HG03442 (cell line): ENCODE measurements at regions not wholly inside any gene's neighbourhood (a gene's known extent, or its start where the extent isn't known, plus 50 kb on each side); places are given as distances from the start of the nearest gene placed in this dataset.

Source experiments
- ATAC-seq: cut with Tn5 transposase; IDR thresholded peaks from one replicate; pipeline ENCODE4 v1.9.1; 2021; ENCODE audit warnings: mild to moderate bottlenecking, moderate library complexity; ENCODE audit not compliant: unreplicated experiment

DNA sequence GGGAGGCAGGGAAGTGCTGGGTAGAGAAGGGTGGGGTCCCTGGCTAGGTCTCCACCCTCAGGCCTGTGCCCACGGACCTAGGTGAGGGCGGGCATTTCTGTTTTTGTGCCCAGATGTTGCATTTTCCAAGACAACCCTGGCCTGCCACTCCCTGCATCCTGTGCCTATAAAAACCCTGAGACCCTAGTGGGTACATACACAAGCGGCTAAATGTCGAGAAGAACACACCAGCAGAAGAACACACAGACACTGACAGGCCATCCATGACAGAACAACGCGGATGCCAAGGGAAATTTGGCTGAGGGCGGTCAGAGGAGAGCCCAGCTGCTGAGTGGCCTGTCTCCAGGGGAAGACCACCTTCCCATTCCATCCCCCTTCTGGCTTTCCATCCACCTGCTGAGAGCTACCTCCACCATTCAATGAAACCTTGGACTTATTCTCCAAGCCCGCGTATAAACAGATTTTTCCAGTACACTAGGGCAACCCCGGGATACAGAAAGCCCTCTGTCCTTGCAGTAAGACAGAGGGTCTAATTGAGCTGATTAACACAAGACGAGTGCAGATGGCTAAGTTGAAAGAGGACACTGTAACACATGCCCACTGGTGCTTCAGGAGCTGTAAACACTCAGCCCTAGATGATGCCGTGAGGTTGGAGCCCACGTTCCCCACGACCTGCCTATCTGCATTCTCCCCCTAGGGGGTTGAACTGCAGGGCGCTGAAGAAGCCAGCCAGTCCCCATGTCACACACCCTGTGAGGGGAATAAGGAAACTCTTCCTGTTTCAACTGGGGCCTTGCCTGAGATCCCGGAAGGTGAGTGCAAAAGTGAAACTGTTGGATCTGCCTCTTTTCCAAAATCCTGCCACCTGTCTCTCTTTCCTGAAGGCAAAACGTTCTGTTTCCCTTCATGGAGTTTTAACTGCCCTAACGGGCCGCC is 147.2 kb upstream of the COX10 start:
- no peak for ATAC-seq

DNA sequence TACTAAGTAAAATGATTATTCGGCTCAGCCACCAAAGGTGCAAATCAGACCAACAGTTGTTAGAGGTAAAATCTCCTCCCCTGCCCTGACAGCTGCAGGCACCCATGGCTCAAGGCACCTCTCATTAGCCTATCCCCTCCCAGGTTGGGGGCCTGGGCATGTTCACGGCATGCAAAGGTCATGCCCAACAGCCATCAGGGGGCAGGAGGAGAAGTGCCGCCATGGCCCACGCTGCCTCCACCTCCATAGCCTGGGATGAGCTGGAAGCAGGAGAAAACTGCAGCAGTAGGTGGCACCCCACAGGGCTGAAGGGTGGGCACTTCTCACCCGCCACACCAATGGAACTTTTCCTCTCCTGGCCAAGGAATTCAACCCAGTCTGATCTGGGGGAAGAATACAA is 146.4 kb upstream of the COX10 start:
- ATAC-seq = no peak

DNA sequence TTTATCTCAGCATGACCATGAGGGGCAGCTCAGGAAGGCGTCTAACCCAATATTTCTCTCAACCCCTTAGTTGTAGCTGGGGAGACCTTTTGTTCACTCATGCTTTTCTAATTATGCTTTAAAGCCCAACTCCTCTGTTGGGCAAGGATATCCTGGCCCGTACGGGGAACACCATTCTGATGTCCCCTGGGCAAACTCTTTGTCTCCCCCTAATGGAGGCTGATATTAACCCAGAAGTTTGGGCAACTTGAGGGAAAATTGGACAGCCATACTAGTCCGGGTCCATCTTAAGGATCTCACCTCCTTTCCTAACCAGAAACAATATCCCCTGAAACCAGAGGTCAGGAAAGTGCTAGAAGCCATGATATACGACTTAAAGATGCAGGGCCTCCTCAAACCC is 143.7 kb upstream of the COX10 start:
- ATAC-seq = no peak

DNA sequence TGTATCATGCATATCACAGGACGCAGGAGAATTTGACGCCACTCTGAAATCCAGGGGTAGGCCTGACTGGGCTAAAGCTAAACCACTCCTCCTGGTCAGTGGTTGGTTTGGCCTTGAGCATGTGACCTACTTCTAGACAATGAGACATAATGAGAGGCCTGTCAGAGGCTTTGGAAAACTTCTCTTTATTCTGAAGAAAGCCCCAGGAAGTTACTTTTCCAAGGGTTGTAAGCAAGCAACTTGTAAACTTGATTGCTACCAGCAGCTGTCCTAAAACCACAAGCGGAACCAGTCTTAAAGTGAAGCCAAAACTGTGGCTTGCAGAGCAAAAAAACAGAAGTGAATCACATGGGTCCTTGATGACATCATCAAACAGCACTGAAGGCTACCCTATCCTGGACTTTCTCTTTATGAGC is 138.2 kb upstream of the COX10 start:
- ATAC-seq = no peak

DNA sequence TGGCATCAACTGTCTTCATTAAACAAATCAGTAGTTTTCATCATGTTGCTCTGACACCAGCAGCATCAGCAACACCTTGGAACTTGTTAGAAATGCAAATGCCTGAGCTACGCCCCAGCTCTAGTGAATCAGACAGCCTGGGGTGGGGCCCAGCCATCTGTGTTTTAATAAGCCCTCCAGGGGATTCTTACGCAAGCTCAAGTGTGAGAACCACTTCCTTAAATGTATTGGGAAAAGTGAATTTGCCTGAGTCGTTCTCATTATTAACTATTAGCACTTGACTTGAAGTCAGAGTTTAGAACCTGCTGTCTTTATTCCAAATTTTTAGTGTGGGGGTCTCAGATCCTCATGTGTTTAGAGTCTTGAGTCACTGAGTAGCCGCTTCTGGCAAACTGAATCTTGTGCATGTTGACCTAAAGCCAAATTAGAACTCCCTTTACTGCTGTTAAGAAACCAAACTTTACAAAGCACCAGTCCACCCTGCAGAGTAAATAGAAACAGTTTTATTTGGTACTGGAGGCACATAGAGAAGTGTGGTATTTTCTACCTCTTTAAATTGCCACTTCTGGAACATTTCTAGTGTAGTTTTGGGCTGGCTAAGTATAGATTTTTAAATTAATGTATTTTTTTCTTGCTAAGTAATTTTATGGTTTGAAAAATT is 137.4 kb upstream of the COX10 start:
- ATAC-seq = no peak

DNA sequence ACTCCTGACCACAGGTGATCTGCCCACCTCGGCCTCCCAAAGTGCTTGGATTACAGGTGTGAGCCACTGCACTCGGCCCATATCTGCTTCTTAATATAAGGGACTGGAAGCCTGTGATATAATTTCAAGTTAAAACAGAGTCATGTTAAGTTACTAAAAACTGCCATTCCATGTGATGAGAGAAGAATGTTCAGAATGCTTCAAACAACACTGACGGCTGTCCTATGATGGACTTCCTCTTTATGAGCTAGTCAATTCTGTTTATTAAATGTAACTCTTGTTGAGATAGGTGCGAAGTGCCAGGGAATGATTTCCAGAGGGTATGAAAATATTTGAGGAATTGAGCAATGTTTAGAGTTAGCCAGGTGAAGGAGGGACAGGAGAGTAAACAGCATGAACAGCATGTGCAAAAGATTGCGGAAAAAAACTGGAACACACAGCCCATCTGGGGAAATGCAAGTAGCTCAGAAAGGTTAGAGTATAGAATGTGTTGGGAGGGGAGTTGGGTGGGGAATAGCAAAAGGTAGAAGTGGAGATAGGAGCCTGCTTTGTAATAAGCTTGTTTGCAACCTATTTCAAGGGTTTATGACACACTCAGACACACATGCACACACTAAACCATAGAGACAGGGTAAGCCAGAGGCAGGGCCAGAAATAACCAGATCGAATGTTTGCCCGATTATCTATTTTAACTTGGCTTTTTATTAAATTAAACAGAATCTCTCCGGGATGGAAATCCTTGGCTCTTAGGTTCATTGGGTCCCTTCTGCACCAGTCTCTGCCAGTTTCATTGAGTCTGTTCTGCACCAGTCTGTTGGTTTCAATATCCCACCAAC is 135.6 kb upstream of the COX10 start:
- ATAC-seq = no peak

DNA sequence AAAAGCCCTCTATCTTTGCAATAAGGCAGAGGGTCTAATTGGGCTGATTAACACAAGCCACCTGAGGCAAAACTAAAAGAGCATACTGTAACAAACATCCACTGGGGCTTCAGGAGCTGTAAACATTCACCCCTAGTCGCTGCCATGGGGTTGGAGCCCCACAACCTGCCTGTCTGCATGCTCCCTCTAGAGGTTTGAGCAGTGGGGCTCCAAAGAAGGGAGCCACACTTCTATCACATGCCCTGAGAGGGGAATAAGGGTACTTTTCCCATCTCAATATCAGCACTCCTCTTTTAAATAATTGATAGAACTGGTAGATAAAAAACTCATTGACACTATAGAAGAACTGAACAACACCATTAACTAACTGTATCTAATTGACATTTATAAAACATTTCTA is 130.1 kb upstream of the COX10 start:
- no peak for ATAC-seq

DNA sequence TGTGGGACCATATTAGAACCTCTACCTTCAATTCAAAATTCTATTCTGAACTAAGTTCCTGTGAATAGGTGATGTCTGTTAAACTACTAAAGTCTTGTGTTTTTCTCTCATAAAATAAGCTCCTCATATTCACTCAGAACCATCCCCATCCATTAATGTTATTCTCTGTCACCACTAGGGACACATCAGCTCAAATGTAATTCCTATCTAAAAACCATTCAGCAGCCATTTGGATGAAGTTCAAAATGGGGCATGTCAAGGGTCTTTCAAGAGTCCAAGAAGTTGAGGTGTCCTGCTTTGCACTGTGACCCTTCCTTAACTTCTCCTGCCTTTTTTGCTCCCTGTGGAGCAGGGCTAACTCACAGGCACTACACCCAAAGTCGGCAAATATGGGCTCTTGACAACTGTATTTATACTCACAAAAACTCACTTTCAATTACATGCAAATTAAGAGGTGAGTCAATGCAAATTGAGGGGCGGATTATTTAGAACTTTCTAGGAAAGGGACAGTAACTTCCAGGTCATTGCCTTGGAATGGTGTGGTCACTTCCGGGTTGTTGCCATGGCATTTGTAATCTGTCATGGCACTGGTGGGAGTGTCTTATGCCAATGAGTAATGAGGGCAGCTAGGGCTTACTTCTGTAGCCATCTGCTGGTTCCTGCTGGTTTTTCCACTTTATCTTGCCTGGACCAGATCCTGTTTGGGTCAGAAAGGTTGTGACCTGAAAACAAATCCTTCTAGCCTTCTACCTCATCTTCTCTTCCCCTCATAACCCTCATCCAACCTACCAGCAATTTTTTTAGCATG is 128.2 kb upstream of the COX10 start:
- no peak for ATAC-seq

DNA sequence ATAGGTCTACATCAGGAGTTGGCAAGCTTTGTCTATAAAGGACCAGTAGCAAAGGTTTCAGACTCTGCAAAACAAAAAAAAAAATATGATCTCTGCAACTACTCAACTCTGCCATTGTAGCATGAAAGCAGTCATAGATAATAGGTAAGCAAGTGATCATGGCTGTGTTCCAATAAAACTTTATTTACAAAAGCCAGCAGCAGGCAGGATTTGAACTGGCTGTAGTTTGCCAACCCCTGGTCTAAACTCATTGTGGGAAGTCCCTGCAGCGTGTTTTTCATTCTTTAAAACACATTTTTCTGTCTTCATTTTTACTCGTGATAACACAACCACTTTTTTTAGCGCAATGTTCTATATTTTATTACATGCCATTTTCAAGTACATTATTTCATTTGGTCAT is 127.5 kb upstream of the COX10 start:
- no peak for ATAC-seq

DNA sequence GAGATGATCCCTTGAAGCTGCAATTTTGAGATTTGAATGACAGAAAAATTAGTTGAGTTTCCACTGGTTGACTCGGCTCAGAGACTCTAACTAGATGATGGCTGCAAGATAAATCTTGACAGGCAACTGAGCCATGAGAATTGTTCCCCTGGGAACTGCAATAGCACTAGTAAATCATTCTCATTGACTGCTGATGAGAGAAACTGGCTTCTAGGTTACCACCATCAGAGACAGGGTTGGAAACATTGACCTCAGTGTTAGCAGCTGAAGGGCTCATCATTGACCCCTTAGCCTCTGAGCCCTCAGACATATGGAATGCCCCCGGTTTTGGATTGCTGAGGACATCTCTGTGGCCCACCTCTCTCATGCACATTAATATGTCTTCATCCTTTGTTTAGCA is 125.4 kb upstream of the COX10 start:
- no peak for ATAC-seq

DNA sequence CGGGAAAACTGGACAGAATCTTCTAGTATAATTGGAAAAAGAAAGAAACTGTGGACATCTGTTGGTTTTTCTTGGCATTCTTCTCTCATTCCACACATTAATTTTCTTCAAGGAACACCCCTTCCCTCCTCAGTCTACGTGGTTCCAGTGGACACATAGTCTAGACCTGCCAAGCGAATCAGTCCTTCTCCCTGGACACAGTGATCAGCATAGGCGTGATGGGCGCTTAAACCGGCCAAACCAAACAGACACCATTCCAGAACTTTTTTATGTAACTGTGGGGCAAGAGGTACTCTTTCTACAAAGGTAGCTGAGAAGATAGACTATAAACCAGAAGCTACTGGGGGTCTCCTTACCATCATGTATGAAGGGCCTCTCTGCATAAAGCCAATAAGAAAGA is 121.8 kb upstream of the COX10 start:
- no peak for ATAC-seq

DNA sequence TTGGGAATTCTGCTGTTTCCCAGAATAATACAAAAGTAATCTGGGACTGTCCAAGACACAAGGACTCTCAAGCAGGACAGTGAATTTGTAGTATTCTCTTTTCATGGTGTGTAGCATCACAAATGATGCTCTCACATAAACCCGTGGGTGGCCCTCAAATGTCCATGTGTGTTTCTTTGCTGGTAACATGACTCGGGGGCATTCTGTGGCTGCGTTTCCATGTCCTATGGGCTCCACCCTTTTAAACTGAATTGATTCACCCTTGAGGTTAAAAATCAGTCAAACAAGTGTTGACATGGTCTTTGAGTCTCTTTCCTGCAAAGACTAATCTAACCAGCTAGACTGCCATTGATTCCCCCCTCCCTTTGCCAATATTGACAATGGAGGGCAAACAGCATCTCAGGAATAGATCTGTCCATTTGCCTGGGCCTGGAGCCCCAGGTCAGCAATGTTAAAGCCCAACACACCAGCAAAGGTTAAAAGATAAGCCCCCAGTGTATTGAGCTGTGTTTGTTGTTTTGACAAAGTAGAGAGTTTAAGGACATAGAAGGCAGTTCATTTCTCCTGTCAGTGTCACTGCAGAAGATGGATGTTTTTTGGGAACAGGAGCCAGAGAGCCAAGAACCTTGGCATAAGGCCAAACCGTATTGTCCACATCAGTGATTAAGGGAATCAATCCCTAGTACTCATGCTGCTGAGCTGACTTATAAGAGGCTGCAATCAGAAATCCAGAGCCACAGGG is 117.1 kb upstream of the COX10 start:
- no peak for ATAC-seq

DNA sequence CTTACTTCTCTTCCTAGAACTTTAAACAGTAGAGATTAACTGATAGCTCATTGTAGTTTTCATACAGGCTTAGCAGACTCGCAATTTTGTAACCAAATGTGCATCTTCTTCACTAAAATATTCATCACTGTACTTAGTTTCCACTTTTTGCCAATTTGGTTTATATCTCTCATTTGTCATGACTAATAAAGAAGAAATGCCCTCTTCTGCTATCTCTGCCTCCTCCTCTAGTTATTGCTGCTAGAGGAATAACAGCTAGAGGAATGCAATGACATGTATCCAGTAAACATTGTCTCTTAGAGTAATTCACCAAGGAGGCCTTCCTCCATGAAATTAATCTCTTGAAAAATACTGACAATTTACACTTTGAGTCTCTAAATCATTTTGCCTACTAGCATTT is 115.5 kb upstream of the COX10 start:
- ATAC-seq = no peak

DNA sequence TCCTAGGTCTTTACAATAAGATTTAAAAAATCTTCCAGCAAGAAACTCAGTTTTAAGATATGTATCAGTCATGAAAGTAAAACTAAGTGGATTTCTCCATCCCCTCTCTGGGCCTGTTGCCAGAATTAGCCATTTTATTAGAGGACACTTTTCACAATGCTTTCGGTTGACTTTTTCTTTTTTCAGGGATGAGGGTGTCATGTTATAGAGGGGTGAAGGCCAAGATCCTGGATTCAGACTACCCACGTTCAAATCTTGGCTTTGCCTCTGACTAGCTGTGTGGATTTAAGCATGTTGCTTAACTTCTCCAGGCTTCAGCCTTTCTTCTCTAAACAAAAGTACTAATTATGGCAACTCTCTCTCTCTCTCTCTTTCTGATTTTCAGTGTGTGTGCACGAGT is 111.7 kb upstream of the COX10 start:
- no peak for ATAC-seq

DNA sequence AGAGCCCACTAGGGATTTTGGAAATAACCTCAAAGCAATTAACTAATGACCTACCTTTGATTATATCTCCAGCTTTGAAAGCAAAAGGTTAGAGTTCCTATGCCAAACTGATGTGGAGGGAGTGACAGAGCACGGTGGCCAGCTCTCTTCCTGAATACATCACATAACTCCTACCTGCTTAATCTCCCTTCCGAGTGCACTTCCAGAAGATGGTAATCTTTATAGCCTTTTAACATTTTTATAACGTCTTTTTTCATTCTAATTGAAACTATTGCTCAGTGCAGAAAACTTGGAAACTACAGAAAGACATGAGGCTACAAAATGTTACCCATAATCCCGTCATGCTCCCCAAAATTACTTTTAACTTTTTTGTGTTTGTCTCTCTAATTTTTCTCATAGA is 110.5 kb upstream of the COX10 start:
- no peak for ATAC-seq

DNA sequence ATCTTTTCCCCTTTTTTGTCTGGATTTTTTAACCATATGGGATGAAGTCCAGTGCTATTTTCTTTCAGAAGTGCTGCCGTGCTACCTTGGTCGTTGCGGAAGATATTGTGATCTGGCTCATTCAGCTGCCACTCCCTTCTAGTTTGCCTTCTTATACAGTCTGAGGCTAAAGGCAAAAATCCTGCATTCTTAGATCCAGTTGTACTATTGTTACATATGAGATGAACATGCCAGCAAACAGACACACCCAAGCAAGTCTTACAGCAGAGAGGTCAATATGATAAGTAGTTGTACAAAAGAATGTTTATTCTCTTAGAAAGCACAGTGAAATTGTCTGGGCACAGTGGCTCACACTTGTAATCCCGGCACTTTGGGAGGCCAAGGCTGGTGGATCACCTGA is 108.0 kb upstream of the COX10 start:
- no peak for ATAC-seq

DNA sequence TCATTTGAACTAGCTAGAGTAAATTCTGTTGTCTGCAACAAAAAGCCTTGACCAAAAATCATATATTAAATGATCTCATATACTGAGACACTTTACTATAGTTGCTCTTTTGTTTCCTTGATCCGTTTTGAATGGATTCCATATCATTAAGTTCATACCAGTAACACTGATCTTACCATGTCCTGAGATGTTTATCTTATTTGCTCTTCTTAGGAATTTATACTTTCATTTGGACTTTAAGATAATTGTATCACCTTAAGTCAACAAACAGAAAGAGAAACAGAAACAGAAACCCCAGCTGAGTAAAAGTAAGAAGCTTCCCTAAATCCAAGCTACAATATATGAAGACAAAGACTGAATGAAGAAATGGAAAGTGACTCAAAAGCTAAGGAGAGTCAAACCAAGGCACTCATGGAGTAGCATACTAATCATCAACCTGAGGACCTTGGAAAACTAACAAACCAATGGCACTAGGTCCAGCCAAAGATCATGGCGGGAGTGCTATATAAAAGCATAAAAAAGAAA is 106.5 kb upstream of the COX10 start:
- ATAC-seq = no peak

DNA sequence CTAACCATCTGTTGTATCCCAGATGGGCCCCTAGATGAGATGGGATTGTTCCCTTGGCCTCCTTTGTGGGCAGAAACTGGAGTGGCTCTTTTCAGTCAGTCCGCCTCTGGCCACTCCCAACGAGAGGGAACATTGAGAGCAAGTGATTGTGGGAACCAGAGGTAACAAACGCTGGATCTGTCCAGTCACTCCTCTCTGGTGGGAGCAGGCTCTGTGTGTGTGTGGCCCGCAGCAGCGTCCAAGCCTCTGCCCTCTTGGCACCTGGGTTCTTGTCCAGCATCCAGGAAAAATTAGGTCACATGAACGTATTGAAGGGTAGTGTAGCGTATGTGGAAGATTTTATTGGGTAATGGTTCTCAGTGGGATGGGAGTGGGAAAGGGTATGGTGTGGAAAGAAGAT is 101.9 kb upstream of the COX10 start:
- no peak for ATAC-seq

DNA sequence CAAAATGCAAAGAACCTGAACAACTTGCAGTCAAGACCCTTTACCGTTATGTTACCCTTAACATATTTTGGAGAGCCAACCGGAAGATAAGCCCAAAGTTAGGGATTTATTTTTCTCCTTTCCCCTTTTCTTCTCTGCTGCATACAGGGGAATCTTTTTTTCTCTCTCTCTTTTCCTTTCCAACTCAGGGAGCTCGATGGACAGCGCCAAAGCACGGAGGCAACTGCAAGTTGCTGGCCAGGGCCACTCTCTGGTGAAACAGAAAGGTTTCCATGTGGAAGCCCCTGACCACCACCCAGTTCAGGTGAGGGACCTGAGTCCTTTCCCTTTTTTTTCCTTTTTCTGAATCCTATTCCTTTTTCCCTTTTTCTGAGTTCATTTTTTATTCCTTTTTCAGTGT is 98.8 kb upstream of the COX10 start:
- ATAC-seq = no peak
